Stomach (tissue), 8 donors: ENCODE measurements at regions not wholly inside any gene's neighbourhood (a gene's known extent, or its start where the extent isn't known, plus 50 kb on each side); places are given as distances from the start of the nearest gene placed in this dataset.
"Not testable (repeated sequence)": the region's sequence is repeated elsewhere in the genome, so short reads cannot be mapped to it uniquely, and the experiment has no call there.

ENCODE experiments used
- DNase-seq, 2 donors: peaks; one replicate each; pipeline versions ENCODE4 v3.0.0 to v3.0.0-alpha.2; 2013 to 2019
- H3K27ac ChIP-seq, 5 donors: fragments of 200-600 bp in 4 of 5; sonication (generic) in 4 of 5; one replicate each; pipeline ENCODE4 v1.5.1; 2013 to 2019; ENCODE audit warnings: mild to moderate bottlenecking in 1 of 5, moderate library complexity in 1 of 5
- H3K27me3 ChIP-seq, 3 donors: fragments of 200-600 bp; sonication (generic); one replicate each; pipeline ENCODE4 v1.5.1; 2017 to 2019; ENCODE audit warnings: mixed run types in 1 of 3
- H3K36me3 ChIP-seq, 4 donors: fragments of 200-600 bp; sonication (generic); 1 replicate in 3 of 4; 2 replicates in 1 of 4; pipeline ENCODE4 v1.5.1; 2016 to 2019
- H3K4me1 ChIP-seq, 4 donors: fragments of 200-600 bp; sonication (generic); one replicate each; pipeline ENCODE4 v1.5.1; 2016 to 2019
- H3K4me3 ChIP-seq, 4 donors: fragments of 200-600 bp; sonication (generic) in 3 of 4; one replicate each; pipeline ENCODE4 v1.5.1; 2016 to 2019; ENCODE audit warnings: mild to moderate bottlenecking in 1 of 4
- H3K9me3 ChIP-seq, 4 donors: fragments of 200-600 bp; sonication (generic); one replicate each; pipeline ENCODE4 v1.5.1; 2016 to 2019
- CTCF ChIP-seq, 7 experiments: fragments of 450-650 bp in 4 of 7; fragments of 200-600 bp in 3 of 7; sonication (generic) in 3 of 7; IDR thresholded peaks; one replicate each; pipeline ENCODE4 v1.5.1; 2016 to 2019; ENCODE audit warnings: antibody characterized with exemption in 7 of 7, control low read depth in 2 of 7, mild to moderate bottlenecking in 1 of 7
- EP300 ChIP-seq: sonication (generic); formaldehyde crosslinking; IDR thresholded peaks from one replicate; pipeline ENCODE4 v1.6.1; 2017; ENCODE audit warnings: antibody characterized with exemption
- POLR2A ChIP-seq, 4 donors: fragments of 450-650 bp; IDR thresholded peaks; one replicate each; pipeline ENCODE4 v1.6.1; 2016; ENCODE audit warnings: antibody characterized with exemption in 4 of 4, control low read depth in 2 of 4, mild to moderate bottlenecking in 1 of 4, moderate library complexity in 1 of 4
- POLR2AphosphoS5 ChIP-seq, 3 donors: sonication (generic); formaldehyde crosslinking; IDR thresholded peaks; one replicate each; pipeline ENCODE4 v1.6.1; 2016; ENCODE audit warnings: antibody characterized with exemption in 3 of 3
- WGBS, 5 donors: extraction: QIAGEN DNeasy Blood & Tissue Kit in 3 of 5; methylation state at CpG; one replicate each; pipeline versions ENCODE4 v1.1.5 to v1.1.7; 2013 to 2018; 5-methylcytosine and 5-hydroxymethylcytosine counted together
- intact Hi-C: fragments of 100-400 bp; cut with DNase I; formaldehyde crosslinking; loops from one replicate; pipeline ENCODE4 v1.15.1; 2023; ENCODE audit warnings: low total_unique reads
- donor health status: healthy with polysubstance abuse.
- donor health status: Bipolar disorder and iron deficiency.
- donor health status: healthy.

- Histone ChIP-seq H3K27ac (no peak overlapping the region), H3K36me3 (no peaks in the 10 kb centered on the region), H3K27me3 (no peaks in the 10 kb centered on the region), H3K4me1 (no peaks in the 10 kb centered on the region), H3K9me3 (no peaks in the 10 kb centered on the region), H3K4me3 (no peak overlapping the region)
- intact Hi-C loops, result no loop called here
- no peak for DNase-seq
- 54 to 65% (median 62%) methylated on average over 2 of the region's 2 CpGs; no CpG with 5 or more reads in 2 of the 5 donors for WGBS, 5 donors
- no peak for TF ChIP-seq POLR2A (IDR thresholded peaks at IDR 0.05)
- TF ChIP-seq EP300, result no peak
- no peak for TF ChIP-seq POLR2AphosphoS5 (IDR thresholded peaks at IDR 0.05)
- TF ChIP-seq CTCF (IDR thresholded peaks at IDR 0.05), result no peak
Measured at GRCh38 chrY:14356154-14356553, 168.2 kb upstream of the NLGN4Y start.

GRCh38 chrY:14360748-14361500 lies 163.4 kb upstream of the NLGN4Y start:
- H3K9me3 ChIP-seq, result no peaks in the 10 kb centered on the region
- DNase-seq, result no peak
- TF ChIP-seq CTCF (IDR thresholded peaks at IDR 0.05), result no peak
- TF ChIP-seq POLR2AphosphoS5 (IDR thresholded peaks at IDR 0.05), result no peak
- TF ChIP-seq EP300, result no peak
- TF ChIP-seq POLR2A (IDR thresholded peaks at IDR 0.05), result no peak
- no peak overlapping the region for H3K27ac ChIP-seq
- no peaks in the 10 kb centered on the region for H3K4me1 ChIP-seq
- no peaks in the 10 kb centered on the region for H3K27me3 ChIP-seq
- intact Hi-C loops, result no loop called here
- no peak overlapping the region for H3K4me3 ChIP-seq
- H3K36me3 ChIP-seq, result no peaks in the 10 kb centered on the region

DNA sequence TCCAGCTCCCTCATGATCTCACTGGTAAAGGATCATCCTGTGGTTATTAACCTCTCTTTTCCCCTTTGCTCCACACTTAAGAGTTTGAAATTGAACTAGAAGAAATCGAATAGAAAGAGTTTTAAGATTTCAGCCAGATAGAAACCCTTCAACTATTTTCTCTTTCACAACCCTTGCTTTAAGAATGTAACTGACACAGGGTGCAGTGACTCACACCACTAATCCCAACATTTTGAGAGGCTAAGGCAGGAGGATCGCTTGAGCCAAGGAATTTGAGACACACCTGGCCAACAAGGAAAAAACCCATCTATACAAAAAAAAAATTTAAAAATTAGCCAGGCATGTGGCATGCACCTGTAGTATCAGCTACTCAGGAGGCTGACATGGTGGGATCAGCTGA lies 150.7 kb upstream of the NLGN4Y start:
- Histone ChIP-seq H3K4me3 (no peak overlapping the region), H3K27me3 (no peaks in the 10 kb centered on the region), H3K36me3 (no peaks in the 10 kb centered on the region), H3K9me3 (no peaks in the 10 kb centered on the region), H3K27ac (no peak overlapping the region), H3K4me1 (no peaks in the 10 kb centered on the region)
- intact Hi-C loops, result no loop called here
- no peak for TF ChIP-seq EP300
- TF ChIP-seq CTCF (IDR thresholded peaks at IDR 0.05), result no peak
- no peak for TF ChIP-seq POLR2A (IDR thresholded peaks at IDR 0.05)
- TF ChIP-seq POLR2AphosphoS5 (IDR thresholded peaks at IDR 0.05), result no peak
- 72 to 86% (median 80%) methylated on average over 2 of the region's 2 CpGs; no CpG with 5 or more reads in 2 of the 5 donors for WGBS, 5 donors
- DNase-seq, result no peak

DNA sequence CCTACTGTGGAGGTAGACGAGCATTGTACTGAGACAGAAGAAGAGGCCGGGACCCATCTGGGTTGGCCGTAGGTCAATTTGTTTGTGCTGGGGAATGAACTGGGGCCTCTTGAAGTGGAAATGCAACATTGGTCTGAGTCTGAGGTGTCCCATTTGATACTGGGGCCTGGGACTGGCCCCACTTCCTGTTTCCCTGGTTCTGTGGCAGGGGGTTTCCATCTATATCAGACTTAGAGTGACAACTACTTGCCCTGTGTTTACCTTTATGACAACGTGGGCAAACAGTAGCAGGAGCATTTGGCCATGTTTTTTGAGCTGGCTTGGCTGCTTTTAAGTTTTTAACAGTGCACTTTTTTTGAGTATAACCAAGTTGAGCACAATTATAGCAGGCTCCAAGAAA lies 146.1 kb upstream of the NLGN4Y start:
- no peaks in the 10 kb centered on the region for H3K27me3 ChIP-seq
- no peak overlapping the region for H3K4me3 ChIP-seq
- H3K27ac ChIP-seq, result no peak overlapping the region
- no peaks in the 10 kb centered on the region for H3K9me3 ChIP-seq
- DNase-seq, result no peak
- intact Hi-C loops, result no loop called here
- H3K36me3 ChIP-seq, result no peaks in the 10 kb centered on the region
- H3K4me1 ChIP-seq, result no peaks in the 10 kb centered on the region
- TF ChIP-seq EP300 (no peak), POLR2A (IDR thresholded peaks at IDR 0.05) (no peak), CTCF (IDR thresholded peaks at IDR 0.05) (no peak), POLR2AphosphoS5 (IDR thresholded peaks at IDR 0.05) (no peak)
- WGBS, 5 donors, result 58 to 62% (median 60%) methylated on average over 2 to 4 of the region's 4 CpGs; no CpG with 5 or more reads in 2 of the 5 donors

DNA sequence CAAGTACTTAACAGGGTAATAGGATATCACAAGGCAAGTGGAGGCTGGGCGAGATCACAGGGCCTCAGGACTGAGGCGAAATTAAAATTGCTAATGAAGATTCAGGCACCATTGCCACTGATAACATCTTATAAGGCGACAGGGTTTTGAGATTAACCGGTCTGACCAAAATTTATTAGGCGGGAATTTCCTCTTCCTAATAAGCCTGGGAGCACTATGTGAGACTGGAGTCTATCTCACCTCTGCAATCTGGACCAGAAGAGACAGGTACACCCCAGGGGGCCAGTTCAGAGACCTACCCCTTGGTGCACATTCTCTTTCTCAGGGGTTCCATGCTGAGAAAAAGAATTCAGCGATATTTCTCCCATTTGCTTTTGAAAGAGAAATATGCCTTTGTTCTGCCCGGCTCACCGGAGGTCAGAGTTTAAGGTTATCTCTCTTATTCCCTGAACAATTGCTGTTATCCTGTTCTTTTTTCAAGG lies 113.7 kb upstream of the NLGN4Y start:
- H3K27me3 ChIP-seq, H3K27ac ChIP-seq, DNase-seq, H3K4me1 ChIP-seq, H3K4me3 ChIP-seq, H3K9me3 ChIP-seq, H3K36me3 ChIP-seq, intact Hi-C loops: not testable (repeated sequence)
- 21 to 29% (median 25%) methylated on average over 8 of the region's 8 CpGs; no CpG with 5 or more reads in 2 of the 5 donors for WGBS, 5 donors
